Activated naive CD8-positive, alpha-beta T cell (primary cell): ENCODE measurements at regions not wholly inside any gene's neighbourhood (a gene's known extent, or its start where the extent isn't known, plus 50 kb on each side); places are given as distances from the start of the nearest gene placed in this dataset.
"Not testable (repeated sequence)": the region's sequence is repeated elsewhere in the genome, so short reads cannot be mapped to it uniquely, and the experiment has no call there.

ENCODE experiments used
- H3K27ac Mint-ChIP-seq: one replicate; pipeline ENCODE4 v1.8.0; 2021; ENCODE audit warnings: mixed read lengths
- H3K27me3 Mint-ChIP-seq: one replicate; pipeline ENCODE4 v1.8.0; 2021; ENCODE audit warnings: mixed read lengths
- H3K36me3 Mint-ChIP-seq: one replicate; pipeline ENCODE4 v1.8.0; 2021; ENCODE audit warnings: mixed read lengths
- H3K4me1 Mint-ChIP-seq: one replicate; pipeline ENCODE4 v1.8.0; 2021; ENCODE audit warnings: low read depth, mixed read lengths
- H3K4me3 Mint-ChIP-seq: one replicate; pipeline ENCODE4 v1.8.0; 2021; ENCODE audit warnings: mild to moderate bottlenecking, mixed read lengths
- H3K9me3 Mint-ChIP-seq: one replicate; pipeline ENCODE4 v1.8.0; 2021; ENCODE audit warnings: low read depth, mixed read lengths

GRCh38 chr10:90993340-90993739 lies 72.5 kb upstream of the ANKRD1 start:
- Mint-ChIP-seq H3K9me3 (no peaks in the 10 kb centered on the region), H3K4me1 (peaks cover 4% of the 10 kb centered on the region), H3K4me3 (no peak overlapping the region), H3K36me3 (no peaks in the 10 kb centered on the region), H3K27ac (peak overlapping the region; percentile 47), H3K27me3 (no peaks in the 10 kb centered on the region)

- Mint-ChIP-seq H3K36me3 (no peaks in the 10 kb centered on the region), H3K4me1 (peaks cover 4% of the 10 kb centered on the region), H3K4me3 (no peak overlapping the region), H3K9me3 (no peaks in the 10 kb centered on the region), H3K27ac (no peak overlapping the region), H3K27me3 (no peaks in the 10 kb centered on the region)
Observed at GRCh38 chr10:90997670-90998069, 76.8 kb upstream of the ANKRD1 start.

- no peaks in the 10 kb centered on the region for H3K9me3 Mint-ChIP-seq
- no peak overlapping the region for H3K4me3 Mint-ChIP-seq
- no peak overlapping the region for H3K27ac Mint-ChIP-seq
- no peaks in the 10 kb centered on the region for H3K36me3 Mint-ChIP-seq
- no peaks in the 10 kb centered on the region for H3K4me1 Mint-ChIP-seq
- H3K27me3 Mint-ChIP-seq = no peaks in the 10 kb centered on the region
Observed at GRCh38 chr10:90998733-90999511, 78.0 kb upstream of the ANKRD1 start.

- no peaks in the 10 kb centered on the region for H3K4me1 Mint-ChIP-seq
- no peak overlapping the region for H3K4me3 Mint-ChIP-seq
- H3K27me3 Mint-ChIP-seq = no peaks in the 10 kb centered on the region
- no peaks in the 10 kb centered on the region for H3K36me3 Mint-ChIP-seq
- no peaks in the 10 kb centered on the region for H3K9me3 Mint-ChIP-seq
- no peak overlapping the region for H3K27ac Mint-ChIP-seq
Observed at GRCh38 chr10:90999512-91000172, 78.8 kb upstream of the ANKRD1 start.

GRCh38 chr10:91000470-91000869 lies 79.6 kb upstream of the ANKRD1 start:
- H3K27ac Mint-ChIP-seq = no peak overlapping the region
- no peaks in the 10 kb centered on the region for H3K27me3 Mint-ChIP-seq
- peaks cover 4% of the 10 kb centered on the region for H3K4me1 Mint-ChIP-seq
- H3K36me3 Mint-ChIP-seq = no peaks in the 10 kb centered on the region
- H3K9me3 Mint-ChIP-seq = no peaks in the 10 kb centered on the region
- no peak overlapping the region for H3K4me3 Mint-ChIP-seq

DNA sequence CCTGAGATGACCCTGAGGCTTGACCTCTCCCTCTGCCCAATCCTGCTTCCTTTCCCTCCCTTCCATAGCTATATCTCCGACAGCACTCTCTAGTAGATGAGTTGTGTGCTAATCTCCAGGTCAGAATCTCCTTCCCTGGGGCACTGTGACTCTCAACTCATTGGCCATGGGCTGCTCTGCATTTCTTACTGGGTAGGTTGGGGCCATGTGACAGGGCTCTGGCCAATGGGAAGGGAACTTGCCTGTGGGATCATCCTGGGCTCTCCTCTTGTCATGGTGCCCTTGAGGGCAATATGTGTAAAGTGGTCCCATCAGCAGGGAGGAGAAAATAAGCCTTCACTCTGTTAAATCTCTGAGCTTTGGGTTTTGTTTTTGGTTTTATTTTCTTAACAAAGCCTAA lies 80.1 kb upstream of the ANKRD1 start:
- Mint-ChIP-seq H3K4me3 (no peak overlapping the region), H3K27ac (no peak overlapping the region), H3K36me3 (no peaks in the 10 kb centered on the region), H3K27me3 (no peaks in the 10 kb centered on the region), H3K9me3 (no peaks in the 10 kb centered on the region), H3K4me1 (peaks cover 9% of the 10 kb centered on the region)

DNA sequence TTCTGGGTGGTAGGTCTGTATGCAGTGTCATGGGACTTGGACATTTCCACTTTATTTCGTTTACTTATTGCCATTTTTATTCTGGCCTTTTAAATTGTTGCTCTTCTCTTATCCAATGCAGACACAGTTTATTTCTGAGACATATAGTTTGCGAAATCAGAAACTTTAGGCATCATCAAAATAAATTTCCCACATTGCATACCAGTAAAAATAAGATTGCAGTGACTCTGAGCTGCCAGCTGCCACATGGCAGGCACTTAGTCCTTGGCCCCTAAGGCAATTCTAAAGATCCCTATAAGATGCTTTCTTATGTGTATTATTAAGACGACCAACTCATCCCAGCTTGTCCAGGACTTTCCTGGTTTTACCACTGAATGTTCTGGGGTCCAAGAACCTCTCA lies 81.8 kb upstream of the ANKRD1 start:
- Mint-ChIP-seq H3K4me1 (peaks cover 25% of the 10 kb centered on the region), H3K9me3 (no peaks in the 10 kb centered on the region), H3K27me3 (no peaks in the 10 kb centered on the region), H3K36me3 (no peaks in the 10 kb centered on the region), H3K27ac (no peak overlapping the region), H3K4me3 (no peak overlapping the region)

DNA sequence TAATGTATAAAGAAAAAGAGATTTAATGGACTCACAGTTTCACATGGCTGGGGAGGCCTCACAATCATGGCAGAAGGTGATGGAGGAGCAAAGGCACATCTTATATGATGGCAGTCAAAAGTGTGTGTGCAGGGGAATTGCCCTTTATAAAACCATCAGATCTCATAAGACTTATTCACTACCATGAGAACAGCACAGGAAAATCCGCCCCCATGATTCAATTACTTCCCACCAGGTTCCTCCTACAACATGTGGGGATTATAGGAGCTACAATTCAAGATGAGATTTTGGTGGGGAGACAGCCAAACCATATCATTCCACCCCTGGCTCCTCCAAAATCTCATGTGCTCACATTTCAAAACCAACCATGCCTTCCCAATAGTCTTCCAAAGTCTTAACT lies 82.5 kb upstream of the ANKRD1 start:
- not testable (repeated sequence) for H3K4me3 Mint-ChIP-seq, H3K27me3 Mint-ChIP-seq, H3K9me3 Mint-ChIP-seq, H3K36me3 Mint-ChIP-seq, H3K27ac Mint-ChIP-seq
- H3K4me1 Mint-ChIP-seq = peaks cover 32% of the 10 kb centered on the region

GRCh38 chr10:91005276-91005675 lies 84.4 kb upstream of the ANKRD1 start:
- H3K9me3 Mint-ChIP-seq, H3K4me3 Mint-ChIP-seq, H3K36me3 Mint-ChIP-seq, H3K27me3 Mint-ChIP-seq: not testable (repeated sequence)
- Mint-ChIP-seq H3K27ac (peak overlapping the region; percentile 66), H3K4me1 (peaks cover 32% of the 10 kb centered on the region)

DNA sequence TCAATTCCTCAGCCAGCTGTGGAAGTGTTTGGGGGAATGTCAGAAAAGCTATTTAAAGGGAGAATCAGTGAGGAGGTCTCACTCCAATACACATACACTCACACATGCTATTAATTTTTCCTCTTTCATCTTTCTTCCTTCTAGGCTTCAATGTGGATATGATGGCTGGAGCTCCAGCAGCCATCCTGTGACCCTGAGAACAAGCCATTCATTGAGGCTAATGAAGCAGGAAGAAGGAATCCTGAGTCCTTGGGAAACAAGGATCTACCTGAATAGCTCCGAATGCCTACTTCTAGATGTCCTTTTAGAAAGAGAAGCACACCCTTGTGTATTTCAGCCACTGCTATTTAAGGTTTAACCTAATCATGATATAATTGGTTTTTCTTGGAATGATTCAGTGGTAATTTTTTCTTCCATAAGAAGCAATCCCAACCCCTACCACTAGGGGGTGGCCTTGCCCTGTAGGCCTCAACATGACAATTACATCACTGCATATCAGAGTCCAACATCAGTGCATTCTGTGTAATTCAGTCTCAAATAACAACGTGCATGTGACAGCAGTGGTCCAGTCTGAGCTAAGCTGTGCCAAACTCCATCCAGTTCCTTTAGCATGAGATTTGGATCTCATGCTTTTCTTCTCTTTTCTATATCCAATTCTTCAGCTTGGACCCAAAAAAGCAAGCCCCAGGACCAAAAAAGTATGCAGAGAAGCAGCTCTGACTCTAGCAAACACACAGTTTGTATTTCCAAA lies 85.3 kb upstream of the ANKRD1 start:
- H3K36me3 Mint-ChIP-seq = no peaks in the 10 kb centered on the region
- peaks cover 32% of the 10 kb centered on the region for H3K4me1 Mint-ChIP-seq
- no peaks in the 10 kb centered on the region for H3K27me3 Mint-ChIP-seq

GRCh38 chr10:91006752-91007346 lies 86.0 kb upstream of the ANKRD1 start:
- Mint-ChIP-seq H3K27me3 (no peaks in the 10 kb centered on the region), H3K9me3 (no peaks in the 10 kb centered on the region), H3K27ac (peak overlapping the region; percentile 25), H3K4me3 (peak overlapping the region; percentile 42), H3K4me1 (peaks cover 32% of the 10 kb centered on the region), H3K36me3 (no peaks in the 10 kb centered on the region)

More for the DNA sequence above, 85.3 kb upstream of the ANKRD1 start:
- Mint-ChIP-seq H3K27ac (peak overlapping the region; percentile 25), H3K4me3 (peak overlapping the region; percentile 42), H3K9me3 (no peaks in the 10 kb centered on the region)

- no peaks in the 10 kb centered on the region for H3K36me3 Mint-ChIP-seq
- H3K4me1 Mint-ChIP-seq = peaks cover 32% of the 10 kb centered on the region
- no peak overlapping the region for H3K4me3 Mint-ChIP-seq
- H3K9me3 Mint-ChIP-seq = no peaks in the 10 kb centered on the region
- no peak overlapping the region for H3K27ac Mint-ChIP-seq
- peaks cover 3% of the 10 kb centered on the region for H3K27me3 Mint-ChIP-seq
Observed at GRCh38 chr10:91007655-91008054, 86.8 kb upstream of the ANKRD1 start.

DNA sequence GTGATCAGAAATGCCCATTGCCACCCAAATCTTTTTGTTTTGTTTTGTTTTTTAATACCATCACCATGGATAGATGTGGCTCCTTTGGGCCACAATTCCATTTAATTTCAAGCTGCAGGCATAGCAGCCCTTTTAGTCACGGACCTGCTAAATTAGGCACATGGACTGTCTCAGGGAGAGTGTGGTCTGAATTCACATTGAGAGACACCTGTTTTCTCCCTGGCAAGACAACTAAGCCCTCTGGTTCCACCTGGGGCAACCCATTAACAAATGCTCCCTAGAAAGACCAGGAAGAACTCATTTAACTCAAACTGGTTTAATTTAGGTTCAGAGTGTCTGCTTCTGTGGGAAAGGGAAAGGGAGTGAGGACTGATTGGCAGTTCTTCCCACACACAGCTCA lies 88.2 kb upstream of the ANKRD1 start:
- Mint-ChIP-seq H3K4me1 (peaks cover 32% of the 10 kb centered on the region), H3K27me3 (peaks cover 3% of the 10 kb centered on the region), H3K36me3 (no peaks in the 10 kb centered on the region), H3K9me3 (no peaks in the 10 kb centered on the region), H3K4me3 (no peak overlapping the region), H3K27ac (no peak overlapping the region)

GRCh38 chr10:91010952-91011351 lies 90.1 kb upstream of the ANKRD1 start:
- Mint-ChIP-seq H3K9me3 (no peaks in the 10 kb centered on the region), H3K27me3 (peaks cover 6% of the 10 kb centered on the region), H3K27ac (no peak overlapping the region), H3K36me3 (no peaks in the 10 kb centered on the region), H3K4me3 (no peak overlapping the region), H3K4me1 (peaks cover 24% of the 10 kb centered on the region)

GRCh38 chr10:91012502-91012901 lies 91.6 kb upstream of the ANKRD1 start:
- Mint-ChIP-seq H3K27ac (peak overlapping the region; percentile 7), H3K9me3 (no peaks in the 10 kb centered on the region), H3K36me3 (no peaks in the 10 kb centered on the region), H3K27me3 (peaks cover 6% of the 10 kb centered on the region), H3K4me3 (no peak overlapping the region), H3K4me1 (peaks cover 8% of the 10 kb centered on the region)
